Smooth muscle cell of the brain vasculature (primary cell): ENCODE measurements at regions not wholly inside any gene's neighbourhood (a gene's known extent, or its start where the extent isn't known, plus 50 kb on each side); places are given as distances from the start of the nearest gene placed in this dataset.

Source experiments
- DNase-seq: peaks from one replicate; pipeline ENCODE4 v3.0.0-alpha.2; 2012; ENCODE audit warnings: low read depth, low spot score

DNA sequence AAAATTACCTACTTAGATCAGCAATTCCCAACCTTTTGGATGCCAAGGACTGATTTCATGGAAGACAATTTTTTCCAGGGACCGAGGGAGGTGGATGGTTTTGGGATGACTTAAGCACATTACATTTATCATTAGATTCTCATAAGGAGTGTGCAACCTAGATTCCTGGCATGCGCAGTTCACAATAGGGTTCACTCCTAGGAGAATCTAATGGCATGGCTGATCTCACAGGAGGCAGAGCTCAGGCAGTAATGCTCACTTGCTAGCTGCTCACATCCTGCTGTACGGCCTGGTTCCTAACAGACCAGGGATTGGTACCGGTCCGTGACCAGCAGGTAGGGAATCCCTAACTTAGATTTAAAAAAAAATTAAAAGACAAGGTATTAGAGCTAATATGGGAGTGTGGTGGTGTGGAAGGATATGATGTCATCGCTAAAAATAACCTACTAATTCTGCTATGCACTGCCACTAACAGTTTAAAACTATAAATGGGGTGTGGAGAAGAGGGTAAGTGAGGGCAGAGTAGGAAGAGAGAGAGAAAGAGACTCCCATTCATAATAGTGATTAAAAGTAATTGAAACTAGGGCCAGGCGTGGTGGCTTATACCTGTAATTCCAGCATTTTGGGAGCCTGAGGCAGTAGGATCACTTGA is 282.7 kb downstream of the BAMBI start:
- no peak for DNase-seq

DNA sequence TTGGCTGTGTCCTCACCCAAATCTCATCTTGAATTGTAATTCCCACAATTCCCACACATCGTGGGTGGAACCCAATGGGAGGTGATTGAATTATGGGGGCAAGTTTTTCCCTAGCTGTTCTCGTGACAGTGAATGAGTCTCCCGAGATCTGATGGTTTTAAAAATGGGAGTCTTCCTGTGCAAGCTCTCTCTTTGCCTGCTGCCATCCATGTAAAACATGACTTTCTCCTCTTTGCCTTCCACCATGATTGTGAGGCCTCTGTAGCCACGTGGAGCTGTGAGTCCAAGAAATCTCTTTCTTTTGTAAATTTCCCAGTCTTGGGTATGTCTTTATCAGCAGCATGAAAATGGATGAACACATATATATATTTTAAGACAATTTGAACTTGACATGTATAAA is 285.4 kb downstream of the BAMBI start:
- no peak for DNase-seq

DNA sequence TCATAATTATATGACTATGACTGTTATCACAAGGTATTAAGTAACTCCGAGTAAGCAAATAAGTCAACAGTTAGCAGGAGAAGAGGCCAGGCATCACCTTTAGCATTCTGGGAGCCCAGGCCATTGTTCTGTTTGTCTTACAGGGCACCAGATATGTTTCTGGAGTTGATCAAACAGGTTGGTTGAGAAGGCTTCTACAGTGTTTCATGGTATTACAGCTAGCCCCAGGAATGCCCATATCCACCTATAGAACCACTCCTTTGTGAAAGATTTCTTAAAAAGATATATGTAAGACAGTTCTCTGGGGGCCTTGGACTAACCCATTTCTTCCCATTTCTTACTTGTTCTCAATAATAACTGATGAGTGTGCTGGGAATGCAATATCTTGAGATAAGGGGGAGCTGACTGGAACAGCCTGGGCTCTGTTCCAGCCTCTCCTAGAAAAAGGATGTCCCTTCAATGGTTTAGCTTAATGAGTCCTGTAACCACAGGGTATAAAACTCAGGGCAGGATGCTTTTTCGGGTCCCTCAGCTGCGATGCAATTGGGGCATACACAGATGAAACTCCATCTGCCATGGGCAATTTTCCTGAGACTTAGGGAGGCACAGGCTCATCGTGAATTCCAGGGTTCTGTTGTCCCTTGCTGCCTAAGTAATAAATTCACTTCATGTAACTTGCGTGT is 286.4 kb downstream of the BAMBI start:
- DNase-seq = no peak

DNA sequence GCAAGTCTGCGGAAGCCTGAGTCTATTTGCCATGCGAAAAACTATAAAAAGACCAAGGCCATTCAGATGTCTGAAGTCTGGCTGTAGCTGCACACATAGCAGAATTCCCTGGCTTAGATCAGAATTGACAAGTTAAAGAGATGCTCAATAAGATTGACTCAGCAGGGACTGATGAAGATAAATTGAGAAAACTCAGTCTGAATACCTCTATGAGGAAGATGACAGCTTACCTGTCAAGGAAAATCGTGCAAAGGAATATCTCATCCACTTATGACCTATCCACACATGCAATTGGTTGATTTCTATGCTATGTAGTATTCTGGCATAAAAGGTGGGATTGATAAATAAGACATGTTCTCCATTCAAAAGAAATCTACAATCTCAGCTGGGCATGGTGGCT is 288.6 kb downstream of the BAMBI start:
- DNase-seq = no peak

DNA sequence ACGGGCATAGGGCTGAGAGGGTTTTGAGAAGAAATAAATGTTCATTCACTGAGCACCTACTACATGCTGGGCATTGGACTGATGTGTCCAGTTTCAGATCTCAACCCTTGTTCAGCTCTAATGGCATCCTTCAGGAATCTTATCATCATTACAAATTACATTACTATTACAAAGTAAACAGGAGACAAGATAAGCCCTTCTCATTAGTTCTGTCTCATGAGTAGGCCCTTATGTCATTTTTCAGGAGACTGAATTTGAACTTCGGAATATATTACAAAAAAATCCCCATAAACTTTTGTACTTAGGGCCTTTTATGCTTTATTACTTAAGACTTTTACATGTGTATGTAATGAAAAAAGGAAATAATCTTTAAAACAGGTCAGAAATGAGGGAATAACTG is 289.7 kb downstream of the BAMBI start:
- DNase-seq = no peak

DNA sequence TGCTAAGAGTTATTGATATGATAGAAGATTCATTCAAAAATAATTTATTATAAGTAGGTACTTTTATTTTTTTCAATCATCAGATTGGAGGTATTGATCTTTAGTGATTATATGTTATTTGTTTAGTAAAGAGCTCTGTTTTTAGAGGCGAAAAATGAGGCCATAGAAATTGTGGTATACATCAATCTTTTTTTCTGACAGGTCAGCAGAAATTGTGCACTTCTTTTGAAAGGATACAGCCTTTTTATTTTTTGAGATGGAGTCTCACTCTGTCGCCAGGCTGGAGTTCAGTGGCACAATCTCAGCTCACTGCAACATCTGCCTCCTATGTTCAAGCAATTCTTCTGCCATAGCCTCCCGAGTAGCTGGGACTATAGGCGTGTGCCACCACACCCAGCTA is 292.1 kb downstream of the BAMBI start:
- no peak for DNase-seq

DNA sequence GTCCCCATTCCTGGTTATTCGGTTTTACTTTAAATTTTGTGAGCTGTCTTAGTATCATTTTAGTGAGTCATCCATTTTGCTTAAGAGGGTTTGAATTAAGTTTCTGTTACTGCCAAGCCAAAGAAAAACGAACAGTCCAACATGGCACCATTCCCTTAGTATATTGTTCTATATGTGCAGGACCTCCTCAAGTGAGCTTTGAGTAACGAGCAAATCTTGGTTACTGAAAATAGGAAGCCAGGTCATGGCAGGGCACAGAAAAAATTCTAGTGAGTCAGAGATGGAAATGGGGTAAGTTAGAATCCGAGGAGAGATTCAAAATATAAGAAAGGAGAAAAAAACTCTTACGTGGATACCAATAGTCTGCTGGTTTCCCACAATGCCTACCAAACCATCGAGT is 292.9 kb downstream of the BAMBI start:
- no peak for DNase-seq

DNA sequence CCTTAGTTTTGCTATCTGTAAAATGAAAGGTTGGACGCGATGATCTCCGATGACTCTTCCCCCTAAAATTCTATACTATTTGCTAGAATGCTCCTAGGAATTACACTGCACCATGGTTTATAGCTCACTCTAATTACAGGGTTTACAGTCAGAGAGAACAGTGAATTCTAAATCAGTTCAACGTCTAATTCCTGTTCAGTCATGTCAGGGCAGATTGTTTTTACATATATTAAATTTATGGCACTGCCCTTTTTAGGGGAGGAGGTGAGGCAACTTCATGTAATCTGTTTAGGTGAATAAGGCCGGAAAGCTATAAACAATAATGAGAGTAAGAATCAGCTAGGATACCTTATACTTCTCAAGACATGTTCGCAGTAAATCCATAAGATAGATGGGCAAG is 293.9 kb downstream of the BAMBI start:
- no peak for DNase-seq

DNA sequence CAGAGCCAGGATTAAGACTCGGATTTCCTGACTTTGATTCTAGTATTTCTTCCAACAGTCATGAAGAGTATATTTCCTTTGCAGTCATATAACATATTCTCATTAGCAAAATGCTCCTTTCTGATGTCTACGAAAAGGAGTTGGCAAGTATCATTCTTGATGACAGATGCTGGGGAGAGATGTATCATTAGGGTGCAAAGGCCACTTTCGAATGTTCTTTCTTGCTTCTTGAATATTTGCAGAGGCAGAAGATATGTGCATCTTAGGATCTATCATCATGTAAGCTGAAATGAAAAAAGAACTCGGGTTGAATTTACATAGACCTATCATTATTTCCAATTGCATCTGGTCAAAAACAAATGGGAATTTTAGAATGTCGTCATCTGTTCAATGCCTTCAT is 294.4 kb downstream of the BAMBI start:
- DNase-seq = no peak

DNA sequence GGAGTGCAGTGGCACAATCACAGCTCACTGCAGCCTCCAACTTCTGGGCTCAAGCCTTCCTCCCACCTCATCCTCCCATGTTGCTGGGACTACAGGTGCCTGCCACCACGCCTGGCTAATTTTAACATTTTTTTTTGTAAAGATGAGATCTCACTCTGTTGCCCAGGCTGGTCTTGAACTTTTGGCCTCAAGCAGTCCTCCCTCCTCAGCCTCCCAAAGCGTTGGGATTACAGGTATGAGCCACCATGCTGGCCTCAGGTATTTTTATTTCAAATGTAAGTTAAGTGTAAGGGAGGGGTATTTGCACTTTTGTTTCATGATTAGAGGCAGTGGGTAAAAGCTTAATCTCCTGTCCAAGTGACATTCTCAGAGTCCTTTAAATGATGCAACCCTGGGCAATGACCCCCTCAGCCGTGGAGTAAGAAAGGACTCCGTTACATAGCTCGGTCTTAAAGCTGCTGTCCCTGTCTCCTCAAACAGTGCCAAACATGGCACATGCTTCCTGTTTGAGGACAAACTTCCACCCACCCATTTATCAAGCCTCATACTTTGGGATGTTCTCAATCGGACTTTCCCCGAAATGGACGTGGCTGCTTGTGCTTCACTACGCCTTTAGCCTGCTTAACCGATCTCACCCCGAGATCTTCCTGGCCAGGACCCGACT is 296.1 kb downstream of the BAMBI start:
- DNase-seq = no peak

DNA sequence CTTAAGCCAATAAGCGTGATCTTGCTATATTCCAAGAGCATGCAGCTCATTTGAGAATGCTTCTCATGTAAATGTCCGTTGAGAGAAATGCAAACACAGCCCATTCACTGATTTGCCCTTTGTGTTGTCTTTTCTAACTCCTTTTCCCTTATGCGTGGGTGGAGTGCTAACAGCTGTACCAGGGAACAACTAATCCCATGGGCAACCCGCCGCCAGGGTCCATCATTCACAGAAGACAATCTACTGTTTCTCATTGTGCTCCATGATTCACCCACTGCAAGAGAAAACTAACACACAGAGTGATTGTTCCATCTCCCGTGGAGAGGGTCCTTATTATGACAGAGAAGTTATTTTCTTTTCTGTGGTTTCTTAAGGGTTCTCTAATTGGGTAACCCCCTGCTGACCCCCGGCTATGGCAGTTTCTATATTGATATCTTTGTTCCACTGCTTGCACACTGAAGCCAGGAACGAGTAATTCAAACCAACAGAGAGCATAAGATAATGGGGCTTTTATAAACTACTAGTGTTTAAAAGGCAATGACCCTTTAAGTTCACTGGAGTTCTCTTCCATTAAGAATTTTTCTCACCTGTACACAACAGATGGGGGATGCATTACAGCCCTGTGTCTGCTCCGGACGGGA is 298.7 kb downstream of the BAMBI start:
- peak; percentile 88 for DNase-seq

DNA sequence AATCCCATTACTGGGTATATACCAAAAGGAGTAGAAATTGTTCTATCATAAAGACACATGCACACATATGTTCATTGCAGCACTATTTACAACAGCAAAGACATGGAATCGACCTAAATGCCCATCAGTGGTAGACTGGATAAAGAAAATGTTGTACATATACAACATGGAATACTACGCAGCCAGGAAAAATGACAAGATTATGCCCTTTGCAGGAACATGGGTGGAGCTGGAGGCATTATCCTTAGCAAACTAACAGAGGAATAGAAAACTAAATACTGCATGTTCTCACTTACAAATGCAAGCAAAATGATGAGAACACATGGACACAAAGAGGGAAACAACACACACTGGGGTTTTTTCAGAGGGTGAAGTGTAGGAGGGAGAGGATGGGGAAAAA is 300.2 kb downstream of the BAMBI start:
- DNase-seq = no peak

DNA sequence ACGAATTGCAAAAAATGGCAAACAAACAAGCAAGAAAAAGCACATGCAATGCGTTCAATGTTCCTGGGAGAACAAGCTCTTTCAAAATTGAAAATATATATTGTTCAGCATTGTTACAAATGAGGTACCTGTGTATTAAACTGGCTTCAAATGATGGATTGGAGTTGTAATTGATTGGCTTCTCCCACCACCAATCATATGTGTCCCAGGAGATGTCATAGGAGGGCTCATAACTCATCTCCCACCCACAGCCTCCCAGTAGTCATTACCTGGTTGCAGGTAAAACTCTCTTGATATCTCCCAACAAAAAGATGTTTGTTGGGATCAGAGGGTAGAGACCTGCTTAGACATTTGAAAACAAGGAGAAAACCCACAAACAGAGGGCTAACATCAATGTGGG is 302.9 kb downstream of the BAMBI start:
- no peak for DNase-seq

DNA sequence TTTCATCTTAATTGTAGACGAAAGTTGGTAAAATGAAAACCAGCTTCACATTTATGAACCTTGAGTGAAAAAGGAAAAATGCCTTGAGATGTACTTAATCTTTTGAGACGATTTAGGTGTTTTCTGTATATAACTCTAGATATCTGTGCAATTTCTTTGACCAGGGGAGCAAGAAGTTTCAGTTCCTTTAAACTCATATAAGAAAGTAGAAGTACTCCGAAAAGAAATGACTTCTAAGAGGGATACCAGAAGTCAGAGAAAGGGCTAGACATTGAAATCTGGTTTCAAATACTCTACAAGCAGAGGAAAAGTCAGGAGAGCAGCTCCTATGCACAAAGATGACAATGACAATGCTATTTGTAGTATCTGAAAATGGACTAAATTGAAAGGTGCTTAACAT is 303.7 kb downstream of the BAMBI start:
- DNase-seq = no peak

DNA sequence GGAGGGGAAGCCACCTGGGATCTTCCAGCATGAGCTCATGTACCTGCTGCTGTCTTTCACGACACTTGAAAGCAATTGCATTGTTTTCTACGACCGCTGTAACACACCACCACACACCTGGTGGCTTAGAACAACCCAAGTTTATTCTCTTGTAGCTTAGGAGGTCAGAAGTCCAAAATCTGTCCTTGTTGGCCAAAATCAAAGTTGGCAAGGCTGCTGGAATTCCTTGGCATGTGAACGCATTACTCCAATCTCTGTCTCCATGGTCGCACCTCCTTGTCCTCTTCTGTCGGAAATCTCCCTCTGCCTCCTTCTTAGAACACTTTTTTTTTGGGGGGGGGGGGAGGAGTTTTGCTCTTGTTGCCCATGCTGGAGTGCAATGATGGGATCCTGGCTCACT is 305.7 kb downstream of the BAMBI start:
- DNase-seq = no peak

DNA sequence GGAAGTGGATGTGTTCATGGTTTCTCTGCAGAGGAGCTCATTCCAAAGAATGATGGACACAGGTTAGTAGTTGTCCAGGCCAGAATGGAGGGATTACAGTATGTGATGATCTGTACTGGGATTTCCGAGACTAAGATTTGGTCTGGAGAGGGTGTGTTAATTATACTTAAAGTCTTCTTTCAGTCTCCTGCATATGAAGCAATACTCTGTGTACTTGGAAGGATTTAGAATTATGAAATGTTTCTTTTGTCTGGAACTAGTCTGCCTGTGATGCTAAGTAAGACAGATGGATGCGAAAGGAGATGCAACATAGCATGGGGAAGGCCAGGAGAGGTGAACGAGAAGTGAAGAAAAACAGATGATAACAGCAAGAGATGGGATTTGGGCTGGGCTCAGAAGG is 305.1 kb upstream of the LYZL1 start:
- DNase-seq = no peak

DNA sequence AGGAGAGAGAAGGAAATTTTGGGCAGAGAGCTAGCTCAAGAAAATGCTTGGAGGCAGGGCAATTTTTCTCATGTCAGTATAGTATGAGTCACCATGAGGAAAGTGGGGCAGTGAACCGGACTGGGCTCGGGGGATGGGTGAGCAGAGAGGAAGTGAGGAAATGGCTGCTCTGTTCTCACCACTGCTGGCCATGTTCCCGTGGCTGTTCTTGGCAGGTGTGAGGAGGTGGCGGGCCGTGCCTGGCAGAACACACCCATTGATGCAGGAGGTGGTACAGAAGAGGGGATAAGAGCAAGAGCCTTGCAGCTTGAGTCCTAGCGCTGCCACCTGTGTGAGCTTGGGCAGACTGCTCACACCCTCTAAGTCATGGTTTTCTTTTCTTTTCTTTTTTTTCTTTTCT is 304.4 kb upstream of the LYZL1 start:
- DNase-seq = no peak

DNA sequence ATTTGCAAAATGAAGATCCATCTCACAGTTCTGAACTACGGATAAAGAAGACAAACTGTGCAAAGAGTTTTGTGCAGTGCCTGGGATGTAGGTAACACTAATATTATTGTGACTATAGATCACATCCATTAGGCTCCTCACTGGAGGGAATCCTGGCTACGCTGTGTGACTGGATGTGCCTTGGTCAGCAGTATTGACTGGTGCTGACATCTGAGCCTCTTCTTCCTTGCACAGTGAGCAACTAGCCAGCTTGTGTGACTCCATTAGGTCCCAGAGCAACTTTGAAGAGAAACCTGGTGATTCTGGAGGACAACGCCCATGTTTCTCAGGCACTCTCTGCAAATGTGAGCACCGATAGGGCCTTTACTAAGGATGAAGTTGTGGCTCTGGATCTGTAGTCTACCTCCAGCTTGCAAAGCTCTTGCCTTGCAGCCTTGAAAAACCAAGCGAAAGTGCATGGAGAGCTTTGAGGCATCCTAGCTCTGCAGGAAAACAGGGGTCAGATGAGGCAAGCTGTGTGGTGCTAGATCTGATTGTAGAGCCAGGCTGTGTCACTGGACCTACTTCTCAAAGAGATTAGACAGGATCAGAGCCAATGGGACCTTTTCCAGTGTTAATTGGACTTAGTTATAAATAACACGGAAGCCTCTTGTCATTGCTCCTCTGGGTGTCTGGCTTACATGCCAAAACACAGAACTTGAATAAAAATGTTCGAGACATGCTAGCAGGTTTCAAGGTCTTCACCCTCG is 303.6 kb upstream of the LYZL1 start:
- no peak for DNase-seq

DNA sequence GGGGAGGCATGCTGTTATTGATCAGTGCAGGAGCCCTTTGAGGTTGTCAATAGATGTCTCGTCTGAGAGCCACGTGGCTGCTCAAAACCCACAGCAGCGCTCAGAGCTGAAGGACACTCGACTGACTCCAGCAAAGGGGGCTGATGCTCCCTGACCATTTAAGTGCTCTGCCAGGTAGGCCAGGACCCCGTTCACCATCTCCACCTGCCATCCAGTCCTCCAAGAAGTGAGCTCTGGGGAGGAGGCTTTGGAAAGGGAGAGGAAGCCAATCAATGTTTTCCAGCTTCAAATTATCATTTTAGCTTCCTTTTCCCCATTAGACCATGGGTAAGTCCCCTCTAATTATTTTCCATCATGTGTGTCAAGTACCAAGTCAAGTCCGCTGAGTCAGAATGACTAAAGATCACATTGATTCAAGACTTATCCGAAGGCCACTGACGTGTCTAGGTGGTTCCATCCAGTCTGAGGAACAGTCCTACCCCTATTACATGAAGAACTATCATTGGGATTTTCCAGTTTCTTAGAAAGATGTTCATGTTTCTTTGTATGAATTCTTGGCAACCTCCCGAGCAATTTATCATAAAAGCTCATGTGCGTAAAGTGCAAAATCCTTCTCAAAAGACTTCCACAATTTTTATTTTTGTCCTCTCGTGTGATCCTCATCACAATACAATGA is 302.6 kb upstream of the LYZL1 start:
- DNase-seq = no peak

DNA sequence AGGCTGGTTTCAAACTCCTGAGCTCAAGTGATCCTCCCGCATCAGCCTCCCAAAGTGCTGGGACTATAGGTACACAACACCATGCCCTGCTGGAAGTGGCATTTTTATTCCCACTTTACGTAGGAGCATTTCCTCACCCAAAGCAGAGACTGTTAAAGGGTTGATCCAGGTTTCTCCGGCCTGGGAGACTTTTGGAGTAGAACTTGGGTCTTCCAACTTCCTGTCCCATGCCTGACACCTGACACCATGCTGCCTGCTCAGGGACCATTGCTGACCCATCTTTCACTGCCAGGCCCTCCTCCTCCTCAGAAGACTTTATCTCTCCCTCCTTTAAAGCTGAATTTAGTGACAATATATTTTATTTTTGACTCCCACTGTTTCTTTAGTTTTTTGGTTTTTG is 302.0 kb upstream of the LYZL1 start:
- no peak for DNase-seq

DNA sequence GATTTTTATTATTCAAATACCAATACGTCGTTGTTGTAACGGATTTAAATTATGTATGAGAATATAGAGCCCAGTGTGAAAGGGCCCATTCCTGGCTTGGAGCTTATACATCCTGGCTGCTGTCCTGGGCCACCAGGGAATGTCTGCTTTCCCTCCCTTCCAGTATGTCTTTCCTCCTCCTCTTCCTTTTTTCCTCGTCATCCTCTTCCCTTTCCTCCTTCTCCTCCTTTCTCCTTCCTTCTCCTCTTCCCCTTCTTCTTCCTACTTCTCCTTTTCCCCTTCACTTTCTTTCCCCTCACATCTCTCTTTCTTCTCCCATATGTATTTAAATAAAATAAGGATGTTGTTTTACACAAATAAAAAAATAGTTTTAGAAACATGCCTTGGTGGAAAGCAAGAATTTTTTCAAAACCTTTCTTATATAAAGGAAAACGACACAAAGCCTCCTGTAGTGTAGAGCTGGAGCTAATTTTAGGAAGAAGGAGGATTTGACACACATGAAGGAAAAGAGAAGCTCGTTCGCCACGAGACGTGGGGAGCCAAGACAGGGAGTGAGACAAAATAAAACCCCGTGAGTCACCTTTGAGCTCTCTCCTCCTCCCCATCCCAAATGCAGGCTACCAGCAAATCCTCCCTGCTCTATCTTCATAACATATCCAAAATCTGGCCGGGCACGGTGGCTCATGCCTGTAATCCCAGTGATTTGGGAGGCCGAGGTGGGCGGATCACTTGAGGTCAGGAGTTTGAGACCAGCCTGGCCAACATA is 301.1 kb upstream of the LYZL1 start:
- DNase-seq = no peak
